Body of pancreas (tissue), 4 donors: ENCODE measurements at regions not wholly inside any gene's neighbourhood (a gene's known extent, or its start where the extent isn't known, plus 50 kb on each side); places are given as distances from the start of the nearest gene placed in this dataset.

Experiments used
- CTCF ChIP-seq, 7 experiments: fragments of 450-650 bp in 4 of 7; fragments of 200-600 bp in 3 of 7; sonication (generic) in 3 of 7; IDR thresholded peaks; one replicate each; pipeline ENCODE4 v1.5.1; 2016 to 2019; ENCODE audit warnings: antibody characterized with exemption in 7 of 7
- POLR2A ChIP-seq, 3 donors: fragments of 450-650 bp; IDR thresholded peaks; one replicate each; pipeline ENCODE4 v1.6.1; 2016; ENCODE audit warnings: antibody characterized with exemption in 3 of 3, mild to moderate bottlenecking in 2 of 3

GRCh38 chr7:113456533-113456932, 338.2 kb upstream of the SMIM30 start:
- TF ChIP-seq CTCF (IDR thresholded peaks at IDR 0.05): no peak
- no peak for TF ChIP-seq POLR2A (IDR thresholded peaks at IDR 0.05)
